Neuronal stem cell (in vitro differentiated cells): ENCODE measurements at regions not wholly inside any gene's neighbourhood (a gene's known extent, or its start where the extent isn't known, plus 50 kb on each side); places are given as distances from the start of the nearest gene placed in this dataset.

Experiments
- DNase-seq: peaks from one replicate; pipeline ENCODE4 v3.0.0-alpha.2; 2013; ENCODE audit warnings: low spot score
- H2AFZ ChIP-seq: one replicate; pipeline ENCODE4 v1.6.1; 2013; ENCODE audit warnings: mild to moderate bottlenecking, low read length, inconsistent platforms
- H2AK5ac ChIP-seq: 2 replicates; pipeline ENCODE4 v1.6.1; 2013; ENCODE audit warnings: low read depth, mild to moderate bottlenecking, inconsistent platforms, low read length, moderate library complexity, mixed read lengths
- H2BK120ac ChIP-seq: 2 replicates; pipeline ENCODE4 v1.6.1; 2013; ENCODE audit warnings: low read depth, mild to moderate bottlenecking, inconsistent platforms, low read length, moderate library complexity, mixed read lengths
- H2BK12ac ChIP-seq: one replicate; pipeline ENCODE4 v1.6.1; 2013; ENCODE audit warnings: low read length, inconsistent platforms
- H2BK15ac ChIP-seq: 2 replicates; pipeline ENCODE4 v1.6.1; 2013; ENCODE audit warnings: mild to moderate bottlenecking, low read length, inconsistent platforms, mixed read lengths
- H2BK5ac ChIP-seq: one replicate; pipeline ENCODE4 v1.6.1; 2013; ENCODE audit warnings: inconsistent platforms, mild to moderate bottlenecking, low read length, moderate library complexity
- H3K14ac ChIP-seq: one replicate; pipeline ENCODE4 v1.6.1; 2013; ENCODE audit warnings: low read length, inconsistent platforms
- H3K18ac ChIP-seq: 2 replicates; pipeline ENCODE4 v1.6.1; 2013; ENCODE audit warnings: low read length, inconsistent platforms
- H3K23ac ChIP-seq: 2 replicates; pipeline ENCODE4 v1.6.1; 2013; ENCODE audit warnings: low read depth, mild to moderate bottlenecking, mixed read lengths, low read length, inconsistent platforms; ENCODE audit not compliant: poor library complexity
- H3K27ac ChIP-seq: replicated peaks from 3 replicates; pipeline ENCODE4 v1.5.1; 2013; ENCODE audit warnings: low read length, inconsistent platforms
- H3K27me3 ChIP-seq, 3 experiments: 2 replicates each; pipeline ENCODE4 v1.6.1; 2013; ENCODE audit warnings: low read length in 3 of 3, mild to moderate bottlenecking in 2 of 3, inconsistent platforms in 1 of 3, low read depth in 1 of 3, mixed read lengths in 1 of 3, moderate library complexity in 1 of 3; ENCODE audit not compliant: control insufficient read depth in 3 of 3, insufficient read depth in 3 of 3
- H3K36me3 ChIP-seq, 2 donors: replicated peaks in 1 of 2; 2 replicates each; pipeline ENCODE4 v1.6.1; 2013; ENCODE audit warnings: low read length in 2 of 2; ENCODE audit not compliant: control insufficient read depth in 2 of 2, insufficient read depth in 2 of 2
- H3K4ac ChIP-seq: 2 replicates; pipeline ENCODE4 v1.6.1; 2013; ENCODE audit warnings: inconsistent platforms, mild to moderate bottlenecking, low read length, moderate library complexity
- H3K4me1 ChIP-seq, 2 donors: 1 replicate in 1 of 2; 2 replicates in 1 of 2; pipeline ENCODE4 v1.6.1; 2013; ENCODE audit warnings: low read length in 2 of 2, low read depth in 1 of 2; ENCODE audit not compliant: control insufficient read depth in 2 of 2, insufficient read depth in 1 of 2
- H3K4me2 ChIP-seq: one replicate; pipeline ENCODE4 v1.6.1; 2013; ENCODE audit warnings: mild to moderate bottlenecking, low read length, inconsistent platforms; ENCODE audit not compliant: insufficient read depth, poor library complexity, severe bottlenecking
- H3K4me3 ChIP-seq, 2 donors: 2 replicates each; pipeline ENCODE4 v1.5.1; 2013; ENCODE audit warnings: low read length in 2 of 2, mild to moderate bottlenecking in 2 of 2, inconsistent platforms in 1 of 2, moderate library complexity in 1 of 2
- H3K79me1 ChIP-seq: one replicate; pipeline ENCODE4 v1.6.1; 2013; ENCODE audit warnings: low read depth, mild to moderate bottlenecking, inconsistent platforms, low read length, moderate library complexity
- H3K9ac ChIP-seq: one replicate; pipeline ENCODE4 v1.6.1; 2013; ENCODE audit warnings: mild to moderate bottlenecking, low read depth, low read length, inconsistent platforms; ENCODE audit not compliant: poor library complexity
- H3K9me3 ChIP-seq, 2 donors: replicated peaks in 1 of 2; 2 replicates each; pipeline versions ENCODE3 to v1.6.1; 2013; ENCODE audit warnings: low read length in 2 of 2, mild to moderate bottlenecking in 2 of 2, inconsistent platforms in 1 of 2, low read depth in 1 of 2, mixed read lengths in 1 of 2, moderate library complexity in 1 of 2; ENCODE audit not compliant: control insufficient read depth in 2 of 2, insufficient read depth in 1 of 2
- H4K8ac ChIP-seq: one replicate; pipeline ENCODE4 v1.6.1; 2013; ENCODE audit warnings: low read depth, mild to moderate bottlenecking, inconsistent platforms, low read length, moderate library complexity
- H4K91ac ChIP-seq: one replicate; pipeline ENCODE4 v1.6.1; 2013; ENCODE audit warnings: low read length, low read depth, mild to moderate bottlenecking, inconsistent platforms; ENCODE audit not compliant: poor library complexity
- WGBS, 2 donors: extraction: QIAGEN DNeasy Blood & Tissue Kit; methylation state at CpG; one replicate each; pipeline ENCODE4 v1.1.7; 2013; ENCODE audit warnings: missing lambda C conversion rate in 2 of 2, mixed read lengths in 1 of 2; ENCODE audit not compliant: insufficient read length in 2 of 2, insufficient replicate concordance in 1 of 2; ENCODE audit errors: extremely low coverage in 2 of 2; 5-methylcytosine and 5-hydroxymethylcytosine counted together

- Histone ChIP-seq H3K9me3 (no peaks in the 10 kb centered on the region), H3K4me1 (peaks cover 3 to 15% of the 10 kb centered on the region in 2 donors), H3K4me3 (no peak overlapping the region), H3K4me2 (no peak overlapping the region), H3K23ac (no peak overlapping the region), H2BK120ac (no peak overlapping the region), H2AK5ac (no peak overlapping the region), H3K9ac (no peak overlapping the region), H2BK12ac (no peak overlapping the region), H3K36me3 (no peaks in the 10 kb centered on the region), H4K91ac (no peak overlapping the region), H2BK5ac (no peak overlapping the region), H2AFZ (no peak overlapping the region), H3K14ac (no peak overlapping the region), H3K27me3 (no peaks in the 10 kb centered on the region), H2BK15ac (no peak overlapping the region), H3K79me1 (no peaks in the 10 kb centered on the region), H4K8ac (no peak overlapping the region), H3K4ac (no peak overlapping the region), H3K27ac (no peak overlapping the region), H3K18ac (no peak overlapping the region)
- no peak for DNase-seq
- no CpG with 5 or more reads among the region's 12 CpGs for WGBS, 2 donors
Observed at GRCh38 chr14:29380826-29381225, 546.8 kb downstream of the PRKD1 start.

GRCh38 chr14:29388571-29388970 is 539.1 kb downstream of the PRKD1 start:
- no peak overlapping the region for H3K23ac ChIP-seq
- no peak overlapping the region for H2AFZ ChIP-seq
- no peak overlapping the region for H3K4ac ChIP-seq
- no peaks in the 10 kb centered on the region for H3K9me3 ChIP-seq
- H2BK15ac ChIP-seq: no peak overlapping the region
- H3K4me3 ChIP-seq: no peak overlapping the region
- no peaks in the 10 kb centered on the region for H3K79me1 ChIP-seq
- H4K91ac ChIP-seq: no peak overlapping the region
- H3K18ac ChIP-seq: no peak overlapping the region
- DNase-seq: no peak
- no peak overlapping the region for H2BK120ac ChIP-seq
- no peak overlapping the region for H3K14ac ChIP-seq
- H2AK5ac ChIP-seq: no peak overlapping the region
- no peaks in the 10 kb centered on the region for H3K36me3 ChIP-seq
- H3K4me1 ChIP-seq: peaks cover 13 to 25% of the 10 kb centered on the region in 2 donors
- no peak overlapping the region for H4K8ac ChIP-seq
- H3K27ac ChIP-seq: peak overlapping the region; percentile 76
- WGBS, 2 donors: no CpG with 5 or more reads among the region's 2 CpGs
- H3K4me2 ChIP-seq: no peak overlapping the region
- no peak overlapping the region for H2BK5ac ChIP-seq
- no peak overlapping the region for H2BK12ac ChIP-seq
- H3K9ac ChIP-seq: no peak overlapping the region
- peaks cover 0 to 20% (median 0%) of the 10 kb centered on the region in 3 experiments for H3K27me3 ChIP-seq

GRCh38 chr14:29390081-29390832 is 537.4 kb downstream of the PRKD1 start:
- no peak overlapping the region for H3K4me3 ChIP-seq
- no peak overlapping the region for H2BK120ac ChIP-seq
- no peak overlapping the region for H2AK5ac ChIP-seq
- H4K8ac ChIP-seq: no peak overlapping the region
- no peak overlapping the region for H3K23ac ChIP-seq
- H3K79me1 ChIP-seq: no peaks in the 10 kb centered on the region
- peaks cover 15 to 25% of the 10 kb centered on the region in 2 donors for H3K4me1 ChIP-seq
- H3K9ac ChIP-seq: no peak overlapping the region
- no peak overlapping the region for H4K91ac ChIP-seq
- H3K27me3 ChIP-seq: peaks cover 0 to 23% (median 0%) of the 10 kb centered on the region in 3 experiments
- no peak overlapping the region for H3K4ac ChIP-seq
- H2BK12ac ChIP-seq: no peak overlapping the region
- no peak overlapping the region for H2BK15ac ChIP-seq
- no peaks in the 10 kb centered on the region for H3K9me3 ChIP-seq
- H2BK5ac ChIP-seq: no peak overlapping the region
- peak overlapping the region; percentile 92 for H3K27ac ChIP-seq
- no peaks in the 10 kb centered on the region for H3K36me3 ChIP-seq
- no peak overlapping the region for H3K14ac ChIP-seq
- H3K18ac ChIP-seq: no peak overlapping the region
- peak overlapping the region; percentile 13 for H2AFZ ChIP-seq
- peak; percentile 95 for DNase-seq
- H3K4me2 ChIP-seq: no peak overlapping the region
- no CpG with 5 or more reads among the region's 16 CpGs for WGBS, 2 donors

GRCh38 chr14:29391231-29391630 is 536.4 kb downstream of the PRKD1 start:
- Histone ChIP-seq H4K8ac (no peak overlapping the region), H3K4ac (no peak overlapping the region), H2BK12ac (no peak overlapping the region), H3K9ac (no peak overlapping the region), H3K23ac (no peak overlapping the region), H2BK5ac (no peak overlapping the region), H3K14ac (no peak overlapping the region), H3K36me3 (no peaks in the 10 kb centered on the region), H3K9me3 (no peaks in the 10 kb centered on the region), H3K79me1 (no peaks in the 10 kb centered on the region), H3K27me3 (peaks cover 0 to 23% (median 0%) of the 10 kb centered on the region in 3 experiments), H4K91ac (no peak overlapping the region), H2AFZ (no peak overlapping the region), H2AK5ac (no peak overlapping the region), H3K4me3 (no peak overlapping the region), H2BK15ac (no peak overlapping the region), H2BK120ac (no peak overlapping the region), H3K4me1 (peaks cover 14 to 25% of the 10 kb centered on the region in 2 donors), H3K4me2 (no peak overlapping the region), H3K18ac (no peak overlapping the region), H3K27ac (peak overlapping the region; percentile 89)
- DNase-seq: peak; percentile 21
- WGBS, 2 donors: no CpG with 5 or more reads among the region's 4 CpGs
